Sigmoid colon (tissue), 6 donors: ENCODE measurements at regions not wholly inside any gene's neighbourhood (a gene's known extent, or its start where the extent isn't known, plus 50 kb on each side); places are given as distances from the start of the nearest gene placed in this dataset.

Source experiments
- DNase-seq: peaks from one replicate; pipeline ENCODE4 v3.0.0-alpha.2; 2019
- H3K27ac ChIP-seq, 4 donors: fragments of 200-600 bp; sonication (generic); one replicate each; pipeline ENCODE4 v1.5.1; 2016 to 2019; ENCODE audit warnings: mild to moderate bottlenecking in 1 of 4
- H3K27me3 ChIP-seq, 3 donors: fragments of 200-600 bp; sonication (generic); one replicate each; pipeline ENCODE4 v1.5.1; 2019; ENCODE audit warnings: mild to moderate bottlenecking in 1 of 3
- H3K36me3 ChIP-seq, 4 donors: fragments of 200-600 bp; sonication (generic); one replicate each; pipeline ENCODE4 v1.5.1; 2016 to 2019
- H3K4me1 ChIP-seq, 4 donors: fragments of 200-600 bp; sonication (generic); one replicate each; pipeline ENCODE4 v1.5.1; 2017 to 2019
- H3K4me3 ChIP-seq, 4 donors: fragments of 200-600 bp; sonication (generic); one replicate each; pipeline ENCODE4 v1.5.1; 2017 to 2019; ENCODE audit warnings: mild to moderate bottlenecking in 2 of 4, moderate library complexity in 1 of 4
- H3K9me3 ChIP-seq, 4 donors: fragments of 200-600 bp in 3 of 4; sonication (generic) in 3 of 4; one replicate each; pipeline versions ENCODE4 v1.5.1 to v1.6.1; 2013 to 2019
- EP300 ChIP-seq, 4 donors: sonication (generic); formaldehyde crosslinking; IDR thresholded peaks; one replicate each; pipeline ENCODE4 v1.6.1; 2017; ENCODE audit warnings: antibody characterized with exemption in 4 of 4
- POLR2A ChIP-seq, 2 donors: fragments of 450-650 bp; IDR thresholded peaks; one replicate each; pipeline ENCODE4 v1.6.1; 2016; ENCODE audit warnings: antibody characterized with exemption in 2 of 2, mild to moderate bottlenecking in 2 of 2, moderate library complexity in 2 of 2
- POLR2AphosphoS5 ChIP-seq, 4 donors: sonication (generic); formaldehyde crosslinking; IDR thresholded peaks; one replicate each; pipeline ENCODE4 v1.6.1; 2017; ENCODE audit warnings: antibody characterized with exemption in 4 of 4
- WGBS, 2 donors: extraction: QIAGEN DNeasy Blood & Tissue Kit; methylation state at CpG; one replicate each; pipeline ENCODE4 v1.1.7; 2013; 5-methylcytosine and 5-hydroxymethylcytosine counted together
- intact Hi-C: fragments of 100-400 bp; cut with DNase I; formaldehyde crosslinking; loops from one replicate; pipeline ENCODE4 v1.15.1; 2023
- TF ChIP-seq, protein P1 (sequence below), 4 experiments: fragments of 450-650 bp in 3 of 4; fragments of 200-600 bp in 1 of 4; IDR thresholded peaks; one replicate each; pipeline ENCODE4 v1.5.1; 2016 to 2019; ENCODE audit warnings: antibody characterized with exemption in 4 of 4, mild to moderate bottlenecking in 3 of 4, moderate library complexity in 2 of 4
- donor health status: healthy with polysubstance abuse.
- donor health status: healthy.

DNA sequence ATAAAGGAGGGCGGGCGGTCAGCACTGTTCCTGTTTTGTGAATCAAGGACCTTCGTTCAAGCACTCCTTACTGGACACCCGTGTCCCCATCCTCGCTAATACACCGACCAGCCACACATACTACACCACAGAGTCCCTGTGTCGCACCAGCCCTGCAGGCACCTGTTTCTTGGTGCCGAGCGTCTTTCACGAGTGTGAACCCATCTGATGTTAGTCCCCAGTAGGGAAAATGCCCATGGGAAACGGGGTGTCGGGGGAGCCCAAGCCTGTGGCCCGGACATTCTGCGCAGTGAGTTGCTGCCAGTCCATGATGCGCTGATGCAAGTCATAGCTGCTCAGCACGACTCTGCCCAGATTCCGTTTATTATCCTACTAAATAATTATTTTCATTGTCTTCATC lies 74.7 kb downstream of the TTLL2 start:
- intact Hi-C loops = no loop called here
- DNase-seq = no peak
- Histone ChIP-seq H3K27me3 (peaks cover 0 to 7% (median 0%) of the 10 kb centered on the region in 3 donors), H3K27ac (no peak overlapping the region), H3K9me3 (no peaks in the 10 kb centered on the region), H3K4me1 (no peaks in the 10 kb centered on the region), H3K36me3 (no peaks in the 10 kb centered on the region), H3K4me3 (no peak overlapping the region)
- WGBS, 2 donors = 90 to 96% methylated on average over 17 of the region's 17 CpGs
- TF ChIP-seq POLR2A (IDR thresholded peaks at IDR 0.05) (no peak), POLR2AphosphoS5 (IDR thresholded peaks at IDR 0.05) (no peak), EP300 (IDR thresholded peaks at IDR 0.05) (no peak)
- TF ChIP-seq, protein P1, sequence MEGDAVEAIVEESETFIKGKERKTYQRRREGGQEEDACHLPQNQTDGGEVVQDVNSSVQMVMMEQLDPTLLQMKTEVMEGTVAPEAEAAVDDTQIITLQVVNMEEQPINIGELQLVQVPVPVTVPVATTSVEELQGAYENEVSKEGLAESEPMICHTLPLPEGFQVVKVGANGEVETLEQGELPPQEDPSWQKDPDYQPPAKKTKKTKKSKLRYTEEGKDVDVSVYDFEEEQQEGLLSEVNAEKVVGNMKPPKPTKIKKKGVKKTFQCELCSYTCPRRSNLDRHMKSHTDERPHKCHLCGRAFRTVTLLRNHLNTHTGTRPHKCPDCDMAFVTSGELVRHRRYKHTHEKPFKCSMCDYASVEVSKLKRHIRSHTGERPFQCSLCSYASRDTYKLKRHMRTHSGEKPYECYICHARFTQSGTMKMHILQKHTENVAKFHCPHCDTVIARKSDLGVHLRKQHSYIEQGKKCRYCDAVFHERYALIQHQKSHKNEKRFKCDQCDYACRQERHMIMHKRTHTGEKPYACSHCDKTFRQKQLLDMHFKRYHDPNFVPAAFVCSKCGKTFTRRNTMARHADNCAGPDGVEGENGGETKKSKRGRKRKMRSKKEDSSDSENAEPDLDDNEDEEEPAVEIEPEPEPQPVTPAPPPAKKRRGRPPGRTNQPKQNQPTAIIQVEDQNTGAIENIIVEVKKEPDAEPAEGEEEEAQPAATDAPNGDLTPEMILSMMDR (IDR thresholded peaks at IDR 0.05) = no peak

DNA sequence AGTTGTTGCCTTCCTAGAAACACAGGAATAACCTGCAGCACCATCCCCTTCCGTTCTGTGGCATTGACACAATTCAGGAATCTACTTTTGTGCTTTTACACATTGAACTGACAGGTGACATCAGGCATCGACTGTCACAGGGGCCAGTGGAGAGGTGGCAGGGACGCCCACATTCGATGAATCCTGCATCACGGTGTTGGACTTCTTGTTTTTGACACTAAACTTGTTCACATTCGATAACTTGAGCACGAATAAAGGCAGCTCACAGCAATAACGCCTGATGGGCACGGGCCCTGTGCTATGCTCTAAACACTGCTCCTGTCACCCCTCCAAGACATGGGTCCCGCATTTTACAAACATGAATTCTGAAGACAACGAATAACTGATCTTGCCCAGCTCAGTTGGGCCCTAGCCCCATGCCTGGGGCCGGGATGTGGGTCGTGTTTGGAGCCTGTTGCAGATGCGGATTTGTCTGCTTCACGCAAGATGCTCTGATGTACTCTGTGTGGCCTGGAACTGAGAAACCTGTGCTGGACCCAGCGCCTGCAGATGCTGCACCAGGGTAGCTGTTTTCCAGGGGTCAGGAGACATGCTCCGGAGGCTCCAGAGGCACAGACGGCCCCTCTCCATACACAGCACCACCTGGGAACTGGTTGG lies 75.7 kb downstream of the TTLL2 start:
- intact Hi-C loops = no loop called here
- DNase-seq = no peak
- 93 to 94% methylated on average over 18 of the region's 18 CpGs for WGBS, 2 donors
- H3K4me3 ChIP-seq = no peak overlapping the region
- TF ChIP-seq POLR2AphosphoS5 (IDR thresholded peaks at IDR 0.05) (no peak), EP300 (IDR thresholded peaks at IDR 0.05) (no peak)
- no peaks in the 10 kb centered on the region for H3K36me3 ChIP-seq
- no peaks in the 10 kb centered on the region for H3K4me1 ChIP-seq
- no peaks in the 10 kb centered on the region for H3K9me3 ChIP-seq
- H3K27me3 ChIP-seq = peaks cover 0 to 7% (median 0%) of the 10 kb centered on the region in 3 donors
- H3K27ac ChIP-seq = no peak overlapping the region

DNA sequence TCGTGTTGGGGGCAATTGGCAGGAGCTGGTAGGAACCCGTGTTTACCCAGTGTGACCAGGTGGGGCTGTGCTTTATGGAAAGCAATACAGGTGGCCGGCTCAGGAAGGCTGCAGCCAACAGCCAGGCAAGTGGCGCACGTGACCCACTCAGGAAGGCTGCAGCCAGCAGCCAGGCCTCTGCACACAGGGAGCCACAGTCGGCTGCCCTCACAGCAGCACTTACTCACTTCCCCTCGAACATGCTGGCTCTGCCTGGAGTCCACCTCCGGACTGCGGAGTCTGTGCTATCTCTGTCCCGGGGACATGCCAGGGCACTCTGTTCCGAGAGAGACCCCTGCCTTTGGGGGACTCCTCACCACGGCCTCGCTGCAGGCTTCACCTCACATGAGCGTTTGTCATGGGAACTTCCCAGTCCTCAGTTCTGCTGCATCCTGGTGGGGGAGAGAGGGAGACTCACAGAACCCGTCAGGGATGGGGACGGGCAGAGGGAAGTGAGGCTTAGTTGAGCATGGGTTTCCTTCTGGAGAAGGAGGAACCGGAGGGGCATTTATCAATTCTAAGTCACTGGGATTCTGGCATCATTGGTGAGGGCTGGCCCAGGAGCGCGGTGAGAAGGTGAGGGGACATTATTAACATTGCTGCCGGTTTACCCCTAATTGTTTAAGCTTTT lies 76.8 kb downstream of the TTLL2 start:
- H3K4me3 ChIP-seq = no peak overlapping the region
- no peaks in the 10 kb centered on the region for H3K36me3 ChIP-seq
- no peak for DNase-seq
- H3K27ac ChIP-seq = no peak overlapping the region
- intact Hi-C loops = no loop called here
- TF ChIP-seq, protein P1 (IDR thresholded peaks at IDR 0.05) = no peak
- TF ChIP-seq EP300 (IDR thresholded peaks at IDR 0.05) (no peak), POLR2AphosphoS5 (IDR thresholded peaks at IDR 0.05) (no peak), POLR2A (IDR thresholded peaks at IDR 0.05) (no peak)
- H3K4me1 ChIP-seq = no peaks in the 10 kb centered on the region
- WGBS, 2 donors = 46 to 56% methylated on average over 20 of the region's 20 CpGs
- H3K9me3 ChIP-seq = no peaks in the 10 kb centered on the region
- H3K27me3 ChIP-seq = peaks cover 0 to 11% (median 0%) of the 10 kb centered on the region in 3 donors

DNA sequence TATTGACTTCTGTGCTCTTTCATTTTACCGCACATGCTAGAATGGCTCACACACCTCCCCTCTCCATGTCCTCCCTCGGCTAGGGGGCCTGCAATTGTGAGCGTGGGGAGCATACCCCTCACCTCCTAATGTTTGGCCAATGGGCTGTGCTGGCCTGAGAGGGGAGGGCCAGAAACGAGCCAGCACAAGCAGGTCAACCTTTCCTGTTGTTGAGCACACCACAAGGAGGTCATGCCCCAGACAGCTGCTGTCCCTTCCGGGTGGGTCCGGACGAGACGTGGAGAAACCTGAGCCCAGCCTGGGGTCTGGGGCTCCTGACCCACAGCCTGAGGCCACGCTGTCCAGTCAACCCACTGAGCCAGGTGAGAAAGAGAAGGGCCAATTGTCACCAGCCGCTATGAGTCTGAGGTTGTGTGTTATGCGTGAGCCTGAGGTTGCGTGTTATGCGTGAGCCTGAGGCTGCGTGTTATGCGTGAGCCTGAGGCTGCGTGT lies 77.4 kb downstream of the TTLL2 start:
- intact Hi-C loops = no loop called here
- no peak for DNase-seq
- H3K4me1 ChIP-seq = no peaks in the 10 kb centered on the region
- H3K36me3 ChIP-seq = no peaks in the 10 kb centered on the region
- WGBS, 2 donors = 90 to 92% methylated on average over 16 of the region's 16 CpGs
- no peak overlapping the region for H3K27ac ChIP-seq
- no peaks in the 10 kb centered on the region for H3K9me3 ChIP-seq
- no peak overlapping the region for H3K4me3 ChIP-seq
- TF ChIP-seq POLR2AphosphoS5 (IDR thresholded peaks at IDR 0.05) (no peak), POLR2A (IDR thresholded peaks at IDR 0.05) (no peak), EP300 (IDR thresholded peaks at IDR 0.05) (no peak)
- TF ChIP-seq, protein P1 (IDR thresholded peaks at IDR 0.05) = no peak
- peaks cover 0 to 11% (median 0%) of the 10 kb centered on the region in 3 donors for H3K27me3 ChIP-seq

DNA sequence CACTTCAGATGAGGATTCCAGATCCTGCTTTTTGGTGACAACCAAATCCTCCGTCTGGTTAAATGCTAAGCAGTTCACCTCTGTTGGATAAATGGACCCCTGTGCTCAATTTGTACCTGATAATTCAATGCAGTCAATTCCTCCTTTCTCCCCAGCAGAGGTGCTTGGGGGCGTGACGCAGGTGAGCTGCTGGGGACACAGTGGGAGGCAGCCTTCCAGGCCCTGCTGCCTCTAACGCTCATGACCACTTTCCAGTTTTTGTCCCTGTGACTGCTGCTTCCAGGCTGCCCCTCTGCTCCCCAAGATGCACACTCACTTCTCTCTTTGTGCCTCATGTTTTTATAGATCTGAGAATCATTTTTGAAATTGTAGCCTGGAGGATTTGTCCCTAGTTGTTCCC lies 78.5 kb downstream of the TTLL2 start:
- Histone ChIP-seq H3K9me3 (no peaks in the 10 kb centered on the region), H3K4me1 (no peaks in the 10 kb centered on the region), H3K27me3 (peaks cover 0 to 11% (median 0%) of the 10 kb centered on the region in 3 donors), H3K36me3 (no peaks in the 10 kb centered on the region), H3K27ac (no peak overlapping the region), H3K4me3 (no peak overlapping the region)
- TF ChIP-seq POLR2AphosphoS5 (IDR thresholded peaks at IDR 0.05) (no peak), POLR2A (IDR thresholded peaks at IDR 0.05) (no peak)
- WGBS, 2 donors = 86 to 93% methylated on average over 4 of the region's 4 CpGs
- intact Hi-C loops = no loop called here
- DNase-seq = no peak
